ENCODE measurements at regions not wholly inside any gene's neighbourhood (a gene's known extent, or its start where the extent isn't known, plus 50 kb on each side); places are given as distances from the start of the nearest gene placed in this dataset.

DNA sequence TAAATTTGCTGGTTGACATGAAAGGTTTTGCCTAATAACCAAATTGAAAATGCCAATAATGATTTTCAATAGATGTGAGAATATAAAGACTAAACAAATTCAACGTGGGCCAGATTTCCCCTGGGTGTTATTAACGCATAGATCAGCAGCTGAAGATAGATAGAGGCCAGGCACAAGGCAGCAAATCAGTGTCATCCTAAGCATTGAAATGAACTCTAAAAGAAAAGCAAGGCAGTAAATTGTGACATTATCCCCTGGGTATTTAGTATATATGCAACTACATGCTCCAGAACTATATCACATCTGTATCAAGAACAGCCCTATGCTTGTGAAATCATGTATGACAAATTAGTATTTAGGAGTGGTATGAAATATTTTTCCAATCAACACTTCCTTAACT, 167.1 kb upstream of the EPHA3 start:
- DNase-seq (ENCODE audit: low spot score) = no peak
- TF ChIP-seq, protein P1, sequence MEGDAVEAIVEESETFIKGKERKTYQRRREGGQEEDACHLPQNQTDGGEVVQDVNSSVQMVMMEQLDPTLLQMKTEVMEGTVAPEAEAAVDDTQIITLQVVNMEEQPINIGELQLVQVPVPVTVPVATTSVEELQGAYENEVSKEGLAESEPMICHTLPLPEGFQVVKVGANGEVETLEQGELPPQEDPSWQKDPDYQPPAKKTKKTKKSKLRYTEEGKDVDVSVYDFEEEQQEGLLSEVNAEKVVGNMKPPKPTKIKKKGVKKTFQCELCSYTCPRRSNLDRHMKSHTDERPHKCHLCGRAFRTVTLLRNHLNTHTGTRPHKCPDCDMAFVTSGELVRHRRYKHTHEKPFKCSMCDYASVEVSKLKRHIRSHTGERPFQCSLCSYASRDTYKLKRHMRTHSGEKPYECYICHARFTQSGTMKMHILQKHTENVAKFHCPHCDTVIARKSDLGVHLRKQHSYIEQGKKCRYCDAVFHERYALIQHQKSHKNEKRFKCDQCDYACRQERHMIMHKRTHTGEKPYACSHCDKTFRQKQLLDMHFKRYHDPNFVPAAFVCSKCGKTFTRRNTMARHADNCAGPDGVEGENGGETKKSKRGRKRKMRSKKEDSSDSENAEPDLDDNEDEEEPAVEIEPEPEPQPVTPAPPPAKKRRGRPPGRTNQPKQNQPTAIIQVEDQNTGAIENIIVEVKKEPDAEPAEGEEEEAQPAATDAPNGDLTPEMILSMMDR (IDR thresholded peaks at IDR 0.05; ENCODE audit: extremely low read depth, missing control alignments) = no peak

DNA sequence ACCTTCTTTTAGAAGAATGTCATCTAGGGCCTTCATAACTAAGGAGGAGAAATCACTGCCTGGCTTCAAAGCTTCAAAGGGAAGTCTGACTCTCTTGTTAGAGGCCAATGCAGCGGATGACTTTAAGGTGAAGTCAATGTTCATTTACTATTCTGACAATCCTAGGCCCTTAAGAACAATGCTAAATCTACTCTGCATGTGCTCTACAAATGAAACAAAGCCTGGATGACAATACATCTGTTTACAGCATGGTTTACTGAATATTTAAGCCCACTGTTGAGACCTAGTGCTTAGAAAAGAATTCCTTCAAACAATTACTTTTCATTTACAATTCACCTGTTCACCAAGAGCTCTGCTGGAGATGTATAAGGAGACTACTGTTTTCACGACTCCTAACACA, 160.4 kb upstream of the EPHA3 start:
- no peak for DNase-seq (ENCODE audit: low spot score)
- TF ChIP-seq, protein P1 (IDR thresholded peaks at IDR 0.05; ENCODE audit: extremely low read depth, missing control alignments) = no peak

DNA sequence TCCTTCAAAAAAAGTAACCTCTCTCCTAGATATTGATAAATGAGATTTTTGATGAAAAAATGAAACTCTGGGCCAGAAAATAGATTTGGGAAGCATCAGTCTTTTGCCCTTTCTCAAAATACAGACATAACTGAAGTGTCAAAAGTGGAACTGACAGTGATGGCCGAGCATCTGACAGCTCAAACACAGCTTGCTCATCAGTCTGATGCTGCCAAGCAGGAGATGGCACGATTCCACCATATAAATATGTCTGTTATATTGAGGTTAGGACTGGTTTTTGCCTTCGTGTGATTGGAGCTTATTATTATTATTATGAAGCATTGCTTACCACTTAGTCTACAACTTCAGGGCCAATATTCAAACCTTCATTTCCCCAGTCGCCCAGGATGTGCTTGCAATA, 152.6 kb upstream of the EPHA3 start:
- no peak for DNase-seq (ENCODE audit: low spot score)
- TF ChIP-seq, protein P1 (IDR thresholded peaks at IDR 0.05; ENCODE audit: extremely low read depth, missing control alignments) = no peak

DNA sequence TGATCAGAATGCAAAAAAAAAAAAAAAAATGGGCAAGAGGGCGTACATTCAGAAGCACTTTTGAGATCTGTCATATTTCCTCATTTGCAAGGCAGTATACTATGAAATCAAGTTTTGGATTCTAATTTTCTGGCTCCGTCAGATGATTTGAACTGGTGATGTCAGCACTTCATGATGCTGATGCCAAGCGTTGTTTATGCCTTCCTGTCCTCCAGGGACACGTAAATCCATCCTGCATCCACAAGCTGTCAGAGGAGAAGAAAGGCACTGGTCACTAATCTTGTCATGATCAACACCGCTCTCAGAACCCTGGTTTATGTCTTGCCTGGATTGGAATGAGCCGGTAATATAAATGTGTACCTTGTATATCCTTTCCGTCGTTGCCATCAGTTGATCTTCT, 152.1 kb upstream of the EPHA3 start:
- TF ChIP-seq, protein P1 (IDR thresholded peaks at IDR 0.05; ENCODE audit: extremely low read depth, missing control alignments) = no peak
- DNase-seq (ENCODE audit: low spot score) = no peak

DNA sequence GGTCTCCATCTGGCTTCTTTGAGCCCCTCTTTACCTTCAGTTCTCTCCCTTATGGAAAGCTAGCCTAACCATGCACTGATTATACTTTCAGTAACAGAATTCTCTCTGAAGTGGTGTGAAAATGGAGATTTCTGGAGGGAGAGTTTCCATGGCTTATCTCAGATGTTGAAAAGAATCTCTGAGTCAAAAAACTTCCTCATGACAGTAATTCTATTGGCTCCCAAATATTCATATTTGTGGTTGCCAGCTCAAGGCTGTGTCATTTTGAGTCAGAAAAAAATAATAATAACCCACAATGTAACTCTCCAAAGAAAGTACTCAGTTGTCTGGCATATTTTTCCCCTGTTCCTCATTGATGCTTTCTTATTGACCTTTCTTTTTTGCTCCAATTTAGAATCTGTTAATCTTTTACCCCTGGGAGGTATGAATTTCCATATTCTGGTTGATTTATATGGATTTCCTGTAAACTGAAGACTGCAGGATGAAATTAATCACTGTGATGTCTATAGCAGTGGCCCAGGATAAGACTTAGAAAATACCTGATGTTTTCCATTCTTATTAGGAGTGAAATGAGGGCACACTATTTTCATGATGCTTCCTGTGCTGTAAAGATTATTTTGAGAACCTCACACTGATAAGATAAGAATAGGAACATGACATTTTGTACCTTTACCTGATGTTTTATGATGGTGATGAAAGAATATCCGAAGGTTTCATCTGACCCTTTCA, 149.5 kb upstream of the EPHA3 start:
- no peak for DNase-seq (ENCODE audit: low spot score)
- TF ChIP-seq, protein P1 (IDR thresholded peaks at IDR 0.05; ENCODE audit: extremely low read depth, missing control alignments) = no peak

DNA sequence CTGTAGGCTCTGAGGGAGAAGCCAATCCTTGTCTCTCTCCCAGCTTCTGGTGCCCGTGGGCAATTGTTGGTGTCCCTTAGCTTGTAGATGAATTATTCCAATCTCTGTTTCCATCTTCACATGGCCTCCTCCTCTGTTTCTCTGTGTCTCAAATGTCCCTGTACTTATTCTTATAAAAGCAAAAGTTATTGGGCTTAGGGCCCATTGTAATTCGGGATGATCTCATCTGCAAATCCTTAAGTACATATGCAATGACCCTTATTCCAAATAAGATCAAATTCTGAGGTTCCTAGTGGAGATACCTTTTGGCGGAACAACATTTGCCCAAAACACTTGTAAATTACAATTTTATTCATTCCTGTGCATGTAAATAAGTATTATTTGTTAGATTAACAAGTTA, 147.4 kb upstream of the EPHA3 start:
- no peak for DNase-seq (ENCODE audit: low spot score)
- TF ChIP-seq, protein P1 (IDR thresholded peaks at IDR 0.05; ENCODE audit: extremely low read depth, missing control alignments) = no peak

DNA sequence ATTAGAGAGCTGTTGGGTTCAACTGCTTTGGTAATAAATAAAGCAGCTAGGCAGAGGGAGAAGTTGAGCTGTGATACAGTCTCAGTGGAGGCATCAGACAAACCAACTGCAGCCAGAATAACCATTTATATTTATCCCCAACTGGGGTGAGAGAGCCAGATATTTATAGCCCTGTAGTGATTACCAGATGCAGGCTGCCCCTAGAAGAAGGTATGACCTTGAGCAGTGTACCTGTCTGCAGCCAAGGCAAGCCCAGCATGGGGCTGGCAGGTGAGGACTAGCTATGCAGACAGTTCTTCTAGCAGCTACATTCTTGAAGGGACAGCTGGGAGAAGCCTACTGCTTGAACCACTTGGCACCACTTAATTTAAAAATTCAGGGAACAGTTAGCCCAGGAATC, 144.4 kb upstream of the EPHA3 start:
- TF ChIP-seq, protein P1 (IDR thresholded peaks at IDR 0.05; ENCODE audit: extremely low read depth, missing control alignments) = no peak
- no peak for DNase-seq (ENCODE audit: low spot score)
